Thoracic aorta (tissue), 2 donors: ENCODE measurements at regions not wholly inside any gene's neighbourhood (a gene's known extent, or its start where the extent isn't known, plus 50 kb on each side); places are given as distances from the start of the nearest gene placed in this dataset.
"Not testable (repeated sequence)": the region's sequence is repeated elsewhere in the genome, so short reads cannot be mapped to it uniquely, and the experiment has no call there.

Source experiments
- ATAC-seq: fragments of 150-250 bp; one replicate; pipeline ENCODE4 v1.8.0; 2017; ENCODE audit warnings: low read depth; ENCODE audit not compliant: insufficient number of reproducible peaks, low FRiP score
- DNase-seq: peaks from one replicate; pipeline ENCODE4 v3.0.0-alpha.2; 2020; ENCODE audit warnings: low spot score
- H3K27ac ChIP-seq, 2 donors: fragments of 200-600 bp; sonication (generic); 1 replicate in 1 of 2; 2 replicates in 1 of 2; pipeline ENCODE4 v1.5.1; 2016; ENCODE audit warnings: mild to moderate bottlenecking in 2 of 2, moderate library complexity in 2 of 2
- H3K27me3 ChIP-seq: fragments of 200-600 bp; sonication (generic); replicated peaks from 2 replicates; pipeline ENCODE4 v1.6.0; 2016; ENCODE audit warnings: mild to moderate bottlenecking; ENCODE audit not compliant: insufficient read depth
- H3K36me3 ChIP-seq: fragments of 200-600 bp; sonication (generic); one replicate; pipeline ENCODE4 v1.5.1; 2016
- H3K4me1 ChIP-seq, 2 donors: fragments of 200-600 bp; sonication (generic); 1 replicate in 1 of 2; 2 replicates in 1 of 2; pipeline versions ENCODE4 v1.5.1 to v1.6.0; 2016; ENCODE audit warnings: low read depth in 2 of 2, mild to moderate bottlenecking in 1 of 2; ENCODE audit not compliant: control insufficient read depth in 1 of 2
- H3K4me3 ChIP-seq: fragments of 200-600 bp; sonication (generic); 2 replicates; pipeline ENCODE4 v1.5.1; 2016; ENCODE audit warnings: mild to moderate bottlenecking
- H3K9me3 ChIP-seq: fragments of 200-600 bp; sonication (generic); 2 replicates; pipeline ENCODE4 v1.5.1; 2016
- TF ChIP-seq, protein P1 (sequence below): fragments of 200-600 bp; sonication (generic); IDR thresholded peaks from one replicate; pipeline ENCODE4 v1.5.1; 2019; ENCODE audit warnings: antibody characterized with exemption

DNA sequence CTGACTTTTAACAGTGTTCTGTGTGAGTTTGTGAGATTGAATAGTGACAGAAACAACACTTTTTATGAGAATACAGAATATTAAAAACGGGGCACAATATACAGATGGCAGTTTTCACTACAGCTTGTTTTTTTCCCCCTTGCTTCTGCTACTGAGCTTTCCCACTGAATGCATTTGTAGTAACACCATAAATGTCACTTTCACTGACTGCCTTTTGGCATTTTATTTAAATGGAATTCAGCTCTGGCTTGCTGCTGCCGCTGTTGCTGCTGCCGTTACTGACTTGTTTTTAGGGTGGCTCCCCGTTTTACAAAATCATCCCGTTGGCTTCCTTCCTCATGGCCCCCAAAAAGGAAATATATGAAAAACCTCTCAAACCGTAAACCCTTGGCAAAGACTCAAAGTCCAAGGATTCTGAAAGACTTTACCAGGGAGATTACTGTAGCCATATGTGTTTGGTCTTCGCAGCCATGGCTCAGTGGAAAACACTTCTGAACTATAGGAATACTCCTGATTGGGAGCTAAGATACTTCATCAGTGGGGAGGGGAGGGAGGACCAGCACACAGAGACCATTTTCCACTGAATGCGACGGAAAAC is 151.0 kb downstream of the NUF2 start:
- ATAC-seq: no peak
- no peak for DNase-seq
- TF ChIP-seq, protein P1, sequence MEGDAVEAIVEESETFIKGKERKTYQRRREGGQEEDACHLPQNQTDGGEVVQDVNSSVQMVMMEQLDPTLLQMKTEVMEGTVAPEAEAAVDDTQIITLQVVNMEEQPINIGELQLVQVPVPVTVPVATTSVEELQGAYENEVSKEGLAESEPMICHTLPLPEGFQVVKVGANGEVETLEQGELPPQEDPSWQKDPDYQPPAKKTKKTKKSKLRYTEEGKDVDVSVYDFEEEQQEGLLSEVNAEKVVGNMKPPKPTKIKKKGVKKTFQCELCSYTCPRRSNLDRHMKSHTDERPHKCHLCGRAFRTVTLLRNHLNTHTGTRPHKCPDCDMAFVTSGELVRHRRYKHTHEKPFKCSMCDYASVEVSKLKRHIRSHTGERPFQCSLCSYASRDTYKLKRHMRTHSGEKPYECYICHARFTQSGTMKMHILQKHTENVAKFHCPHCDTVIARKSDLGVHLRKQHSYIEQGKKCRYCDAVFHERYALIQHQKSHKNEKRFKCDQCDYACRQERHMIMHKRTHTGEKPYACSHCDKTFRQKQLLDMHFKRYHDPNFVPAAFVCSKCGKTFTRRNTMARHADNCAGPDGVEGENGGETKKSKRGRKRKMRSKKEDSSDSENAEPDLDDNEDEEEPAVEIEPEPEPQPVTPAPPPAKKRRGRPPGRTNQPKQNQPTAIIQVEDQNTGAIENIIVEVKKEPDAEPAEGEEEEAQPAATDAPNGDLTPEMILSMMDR: no peak
- no peaks in the 10 kb centered on the region for H3K27me3 ChIP-seq
- no peaks in the 10 kb centered on the region for H3K36me3 ChIP-seq
- H3K4me1 ChIP-seq: no peaks in the 10 kb centered on the region
- H3K9me3 ChIP-seq: no peaks in the 10 kb centered on the region
- no peak overlapping the region for H3K27ac ChIP-seq
- peak overlapping the region; percentile 44 for H3K4me3 ChIP-seq

DNA sequence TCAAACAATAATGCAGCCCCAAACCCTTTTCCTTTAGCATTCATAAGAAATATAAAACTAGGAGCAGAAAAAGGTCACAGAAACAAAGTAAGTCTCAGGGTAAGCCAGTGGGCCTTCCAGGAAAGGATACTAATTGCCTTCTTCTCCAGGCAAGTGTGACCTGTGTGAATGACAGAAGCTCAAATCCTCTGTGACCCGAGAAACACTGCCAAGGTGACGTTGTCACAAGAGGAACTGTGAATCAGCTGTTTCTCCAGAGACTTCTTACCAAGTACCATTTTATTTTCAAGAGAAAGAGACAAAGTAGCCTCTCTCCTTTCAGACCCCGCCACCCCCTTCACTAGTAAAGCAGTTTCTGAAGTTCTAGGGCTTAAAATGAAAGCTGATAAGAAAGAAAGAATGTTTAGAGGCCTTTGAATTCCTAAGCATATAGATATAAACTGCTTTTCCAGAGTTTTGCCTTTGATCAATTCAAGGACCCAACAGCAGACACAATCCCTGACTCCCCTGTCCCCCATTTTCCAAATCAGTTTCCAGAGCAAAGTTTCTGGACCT is 155.6 kb downstream of the NUF2 start:
- H3K27ac ChIP-seq: no peak overlapping the region
- no peak for ATAC-seq
- H3K36me3 ChIP-seq: no peaks in the 10 kb centered on the region
- no peak for DNase-seq
- no peaks in the 10 kb centered on the region for H3K4me1 ChIP-seq
- no peaks in the 10 kb centered on the region for H3K27me3 ChIP-seq
- TF ChIP-seq, protein P1: no peak
- no peak overlapping the region for H3K4me3 ChIP-seq
- H3K9me3 ChIP-seq: no peaks in the 10 kb centered on the region

DNA sequence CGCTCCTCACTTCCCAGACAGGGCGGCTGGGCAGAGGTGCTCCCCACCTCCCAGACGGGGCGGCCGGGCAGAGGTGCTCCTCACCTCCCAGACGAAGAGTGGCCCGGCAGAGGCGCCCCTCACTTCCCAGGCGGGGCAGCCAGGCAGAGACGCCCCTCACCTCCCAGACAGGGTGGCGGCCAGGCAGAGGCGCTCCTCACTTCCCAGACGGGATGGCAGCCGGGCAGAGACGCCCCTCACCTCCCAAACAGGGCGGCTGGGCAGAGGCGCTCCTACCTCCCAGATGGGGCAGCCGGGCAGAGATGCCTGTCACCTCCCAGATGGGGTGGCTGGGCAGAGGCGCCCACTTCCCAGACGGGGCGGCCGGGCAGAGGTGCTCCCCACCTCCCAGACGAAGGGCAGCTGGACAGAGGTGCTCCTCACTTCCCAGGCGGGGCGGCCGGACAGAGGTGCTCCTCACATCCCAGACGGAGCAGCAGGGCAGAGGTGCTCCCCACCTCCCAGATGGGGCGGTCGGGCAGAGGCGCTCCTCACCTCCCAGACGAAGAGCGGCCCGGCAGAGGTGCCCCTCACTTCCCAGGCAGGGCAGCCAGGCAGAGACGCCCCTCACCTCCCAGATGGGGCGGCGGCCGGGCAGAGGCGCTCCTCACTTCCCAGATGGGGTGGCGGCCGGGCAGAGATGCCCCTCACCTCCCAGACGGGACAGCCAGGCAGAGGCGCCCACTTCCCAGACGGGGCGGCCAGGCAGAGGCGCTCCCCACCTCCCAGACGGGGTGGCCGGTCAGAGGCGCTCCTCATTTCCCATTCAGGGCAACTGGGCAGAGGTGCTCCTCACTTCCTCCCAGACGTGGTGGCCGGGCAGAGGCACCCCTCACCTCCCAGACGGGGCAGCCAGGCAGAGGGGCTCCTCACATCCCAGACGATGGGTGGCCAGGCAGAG is 176.9 kb downstream of the NUF2 start:
- H3K27me3 ChIP-seq, H3K27ac ChIP-seq, H3K4me3 ChIP-seq, H3K4me1 ChIP-seq, H3K36me3 ChIP-seq, H3K9me3 ChIP-seq, ATAC-seq, DNase-seq: not testable (repeated sequence)

DNA sequence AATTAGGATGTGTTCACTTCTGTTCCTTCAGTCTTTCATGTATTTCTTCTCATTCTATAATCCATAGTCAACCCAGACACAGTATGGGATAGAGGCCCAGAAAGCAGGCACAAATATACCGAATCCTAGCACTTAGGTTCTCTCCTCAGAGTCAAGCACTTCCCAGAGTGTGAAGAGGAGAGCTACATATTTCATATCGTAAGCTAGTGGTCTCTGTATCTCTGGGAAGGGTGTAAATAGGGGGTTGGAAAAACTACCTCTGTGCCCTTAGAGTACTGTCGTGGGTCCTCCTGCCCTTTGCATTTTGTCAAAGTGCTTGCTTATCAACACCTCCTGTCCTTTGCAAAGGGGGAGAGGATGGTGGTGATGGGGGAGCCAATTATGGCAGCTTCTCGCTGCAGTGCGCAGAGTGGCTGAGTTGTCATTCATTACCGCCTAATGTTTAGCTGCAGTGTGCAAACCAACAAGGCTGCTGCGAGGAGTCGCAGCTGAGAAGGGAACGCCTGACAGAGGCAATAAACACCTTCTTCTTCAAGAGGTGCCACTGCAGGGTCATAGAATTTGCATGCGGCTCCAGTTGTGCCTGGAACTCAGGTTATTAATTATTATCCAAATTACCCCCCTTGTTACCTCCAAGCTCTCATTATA is 182.7 kb downstream of the NUF2 start:
- no peaks in the 10 kb centered on the region for H3K27me3 ChIP-seq
- no peak for ATAC-seq
- H3K27ac ChIP-seq: no peak overlapping the region
- no peaks in the 10 kb centered on the region for H3K9me3 ChIP-seq
- TF ChIP-seq, protein P1: no peak
- DNase-seq: no peak
- H3K4me1 ChIP-seq: no peaks in the 10 kb centered on the region
- no peak overlapping the region for H3K4me3 ChIP-seq
- no peaks in the 10 kb centered on the region for H3K36me3 ChIP-seq

DNA sequence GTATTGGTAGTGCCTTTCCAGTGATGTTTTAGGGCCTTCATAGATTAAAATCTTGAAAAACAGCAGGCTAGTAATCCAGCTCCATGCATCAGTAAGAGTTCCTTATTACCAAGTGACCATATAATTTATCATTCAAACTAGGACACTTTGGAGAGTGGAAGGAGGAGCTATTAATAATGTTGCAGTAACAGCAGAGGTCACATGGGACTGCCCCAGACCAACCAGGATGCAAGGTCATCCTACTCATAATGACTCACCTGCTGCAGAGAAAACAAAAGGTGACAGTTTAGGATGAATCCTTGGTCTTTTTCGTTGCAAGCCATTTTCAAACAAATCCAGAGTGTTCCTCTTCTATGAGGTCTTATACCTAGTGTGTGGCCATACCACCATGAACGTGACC is 187.4 kb downstream of the NUF2 start:
- Histone ChIP-seq H3K27me3 (no peaks in the 10 kb centered on the region), H3K9me3 (no peaks in the 10 kb centered on the region), H3K36me3 (no peaks in the 10 kb centered on the region), H3K4me1 (no peaks in the 10 kb centered on the region), H3K27ac (no peak overlapping the region), H3K4me3 (no peak overlapping the region)
- TF ChIP-seq, protein P1: no peak
- no peak for DNase-seq
- no peak for ATAC-seq
